ENCODE measurements at regions not wholly inside any gene's neighbourhood (a gene's known extent, or its start where the extent isn't known, plus 50 kb on each side); places are given as distances from the start of the nearest gene placed in this dataset.
"Not testable (repeated sequence)": the region's sequence is repeated elsewhere in the genome, so short reads cannot be mapped to it uniquely, and the experiment has no call there.

DNA sequence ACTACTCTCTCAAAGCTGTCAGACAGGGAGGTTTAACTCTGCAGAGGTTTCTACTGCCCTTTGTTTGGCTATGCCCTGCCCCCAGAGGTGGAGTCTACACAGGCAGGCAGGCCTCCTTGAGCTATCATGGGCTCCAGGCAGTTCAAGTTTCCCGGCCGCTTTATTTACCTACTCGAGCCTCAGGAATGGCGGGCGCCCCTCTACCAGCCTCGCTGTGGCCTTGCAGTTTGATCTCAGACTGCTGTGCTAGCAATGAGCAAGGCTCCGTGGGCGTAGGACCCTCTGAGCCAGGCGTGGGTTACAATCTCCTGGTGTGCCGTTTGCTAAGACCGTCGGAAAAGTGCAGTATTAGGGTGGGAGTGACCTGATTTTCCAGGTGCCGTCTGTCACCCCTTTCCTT, 124.3 kb downstream of the PTCHD1 start:
- not testable (repeated sequence) for DNase-seq

DNA sequence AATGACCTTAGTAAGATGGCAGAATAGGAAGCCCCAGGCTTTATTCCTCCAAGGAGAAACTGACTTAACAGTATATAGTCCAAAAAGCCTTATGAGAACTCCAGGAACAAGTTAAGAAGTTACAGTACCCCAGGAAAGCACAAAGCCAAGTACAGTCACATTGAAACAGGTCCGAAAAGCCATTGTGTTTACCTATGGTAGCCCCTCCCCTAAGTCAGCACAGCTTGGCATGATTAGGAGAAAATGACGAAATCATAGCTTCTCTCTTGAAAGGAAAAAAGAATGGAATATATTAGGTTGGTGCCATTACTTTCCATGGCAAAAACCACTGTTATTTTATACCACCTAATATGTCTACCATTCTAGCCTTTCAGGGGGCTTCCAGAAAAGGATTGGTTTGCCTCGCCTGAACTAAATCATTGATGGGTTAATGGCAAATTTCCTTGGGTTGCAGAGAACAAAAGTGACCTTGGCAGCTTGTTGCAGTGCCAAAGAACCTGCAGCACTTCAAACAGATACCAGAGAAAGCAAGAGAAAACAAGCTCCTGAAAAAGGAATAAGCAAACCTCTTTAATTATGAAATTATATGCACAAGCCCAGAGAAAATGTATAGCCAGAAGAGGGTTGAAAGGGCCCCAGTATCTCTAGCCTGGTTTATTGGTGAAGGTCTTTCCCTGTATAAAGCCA, 130.6 kb downstream of the PTCHD1 start:
- no peak for DNase-seq

DNA sequence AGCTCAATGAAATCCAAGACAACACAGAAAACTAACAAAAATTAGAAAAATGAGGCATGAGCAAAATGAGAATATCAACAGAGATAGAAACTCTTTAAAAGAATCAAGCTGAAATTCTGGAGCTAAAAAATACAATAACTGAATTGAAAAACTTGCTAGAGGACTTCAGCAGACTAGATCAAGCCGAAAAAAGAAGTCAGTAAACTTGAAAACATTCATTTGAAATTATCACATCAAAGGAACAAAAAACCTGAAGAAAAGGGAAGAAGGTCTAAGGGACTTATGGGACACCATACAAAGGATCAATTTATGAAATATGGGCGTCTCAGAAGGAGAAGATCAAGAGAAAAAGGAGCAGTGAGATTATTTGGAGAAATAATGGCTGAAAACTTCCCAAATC, 131.3 kb downstream of the PTCHD1 start:
- no peak for DNase-seq

DNA sequence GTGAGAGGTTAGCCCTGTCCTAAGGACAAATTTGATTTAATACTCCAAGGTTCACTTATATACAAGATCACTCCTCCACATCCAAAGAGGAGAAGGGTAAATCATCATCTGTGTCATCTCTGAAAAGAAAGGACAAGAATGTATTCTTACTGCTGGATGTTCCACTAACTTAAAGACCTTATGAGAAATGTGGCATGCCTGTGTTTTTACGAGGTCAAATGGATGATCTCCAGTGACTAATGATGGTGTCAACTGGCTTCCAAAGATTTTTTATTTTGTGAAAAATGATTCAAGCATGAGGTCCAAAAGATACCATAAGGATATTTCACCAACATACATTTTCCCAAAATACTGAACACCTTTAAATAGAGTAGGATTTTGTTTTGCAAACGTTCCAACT, 143.4 kb downstream of the PTCHD1 start:
- no peak for DNase-seq

DNA sequence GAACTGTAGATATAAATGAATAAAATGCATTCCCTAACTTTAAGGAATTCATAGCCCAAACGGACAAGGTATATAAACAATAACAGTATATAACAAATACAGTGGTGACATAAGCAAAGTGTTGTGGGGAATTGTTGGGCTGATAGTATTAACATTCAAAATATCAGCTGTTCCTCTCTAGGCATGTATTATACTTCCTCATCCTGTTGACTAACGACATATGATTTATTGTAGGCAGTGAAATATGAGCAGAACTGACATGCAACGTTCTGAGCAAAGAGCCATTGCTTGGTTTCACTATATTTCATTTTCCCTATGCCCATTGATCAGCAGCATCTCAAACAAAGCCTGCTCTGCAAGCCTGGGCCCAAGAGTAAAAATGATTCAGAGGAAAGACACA, 143.9 kb downstream of the PTCHD1 start:
- no peak for DNase-seq

DNA sequence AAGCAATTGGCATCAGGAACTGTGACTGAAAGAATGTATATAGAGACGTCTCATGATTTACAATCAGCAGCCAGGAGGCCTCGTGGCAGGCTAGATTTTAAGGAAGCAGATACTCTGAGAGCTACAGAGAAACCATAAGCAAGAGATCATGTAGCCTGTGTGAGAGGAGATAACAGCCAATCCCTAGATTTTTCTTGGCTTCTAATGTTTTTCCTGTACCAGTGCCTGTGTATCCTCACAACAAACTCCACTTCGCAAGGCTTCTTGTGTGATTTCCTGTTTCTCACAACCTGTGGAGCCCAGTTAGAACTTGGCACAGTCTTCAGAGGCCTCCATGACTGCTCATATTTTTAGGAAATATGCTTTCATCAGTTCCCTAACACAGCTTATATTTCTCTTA, 147.9 kb downstream of the PTCHD1 start:
- no peak for DNase-seq

DNA sequence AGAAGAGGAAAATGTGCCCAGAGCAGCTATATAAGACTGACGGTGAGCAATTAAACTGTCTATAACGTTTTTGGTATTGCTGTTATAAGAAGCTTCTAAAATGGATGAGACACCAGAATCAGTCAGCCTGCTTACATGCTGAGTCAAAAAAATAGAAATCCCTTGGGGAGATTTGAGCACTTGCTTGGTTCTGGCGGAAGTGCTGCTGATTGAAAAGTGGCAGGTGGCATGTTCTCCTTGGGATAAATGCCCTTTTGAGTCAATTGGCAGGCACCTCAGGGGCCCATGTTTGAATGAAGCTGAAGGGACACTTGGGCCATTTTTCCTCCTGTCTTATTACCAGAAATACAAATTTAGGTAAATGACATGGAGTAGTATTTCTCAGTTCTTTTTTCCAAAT, 148.7 kb downstream of the PTCHD1 start:
- no peak for DNase-seq

DNA sequence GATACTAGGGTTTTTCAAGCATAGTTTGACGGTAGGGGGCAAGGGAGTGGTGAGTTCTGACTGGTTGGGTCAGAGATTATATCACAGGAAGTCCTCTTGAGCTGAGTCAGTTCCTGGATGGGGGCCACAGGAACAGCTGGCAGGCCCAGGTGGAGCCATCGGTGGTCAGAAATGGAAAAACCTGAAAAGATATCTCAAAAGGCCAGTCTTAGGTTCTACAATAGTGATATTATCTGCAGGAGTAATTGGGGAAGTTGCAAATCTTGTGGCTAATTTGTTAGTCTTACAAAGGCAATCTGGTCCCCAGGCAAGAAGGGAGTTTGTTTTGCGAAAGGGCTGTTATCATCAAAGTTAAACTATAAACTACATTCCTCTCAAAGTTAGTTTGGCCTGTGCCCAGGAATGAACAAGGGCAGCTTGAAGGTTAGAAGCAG, 159.3 kb downstream of the PTCHD1 start:
- no peak for DNase-seq

DNA sequence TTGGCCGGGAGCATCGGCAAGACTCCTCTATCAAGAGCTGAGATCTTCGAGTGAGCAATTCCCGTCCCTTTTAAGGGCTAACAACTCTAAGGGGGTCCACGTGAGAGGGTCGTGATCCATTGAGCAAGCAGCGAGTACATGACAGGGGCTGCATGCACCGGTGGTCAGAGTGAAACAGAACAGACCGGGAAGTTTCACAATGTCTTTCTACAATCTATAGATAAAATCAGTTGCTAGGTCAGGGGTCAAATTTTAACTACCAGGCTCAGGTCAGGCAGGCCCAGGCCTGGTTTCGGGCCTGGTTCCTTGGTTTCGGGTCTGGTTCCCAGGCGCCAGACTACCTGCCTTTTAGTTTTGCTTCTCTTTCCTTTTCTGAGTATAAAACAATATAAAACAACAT, 160.1 kb downstream of the PTCHD1 start:
- no peak for DNase-seq

DNA sequence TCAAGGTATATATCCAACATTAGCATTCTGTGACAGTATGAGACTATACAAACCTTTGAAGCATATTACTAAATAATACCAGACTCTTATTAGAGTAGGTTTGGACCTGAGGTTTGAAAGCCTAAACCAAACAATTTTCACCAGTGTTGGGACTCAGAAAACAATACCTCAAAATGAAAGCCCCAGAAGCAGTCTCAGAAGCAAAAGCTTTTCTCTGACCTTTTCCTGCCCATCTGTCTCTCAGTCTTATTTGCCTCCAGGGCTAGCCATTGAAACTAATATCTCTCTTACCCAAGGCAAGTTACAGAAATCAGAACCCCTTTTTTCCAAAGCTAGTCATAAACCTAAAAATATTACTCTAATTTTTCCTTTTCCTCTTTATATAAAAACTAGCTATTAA, 163.3 kb downstream of the PTCHD1 start:
- no peak for DNase-seq

DNA sequence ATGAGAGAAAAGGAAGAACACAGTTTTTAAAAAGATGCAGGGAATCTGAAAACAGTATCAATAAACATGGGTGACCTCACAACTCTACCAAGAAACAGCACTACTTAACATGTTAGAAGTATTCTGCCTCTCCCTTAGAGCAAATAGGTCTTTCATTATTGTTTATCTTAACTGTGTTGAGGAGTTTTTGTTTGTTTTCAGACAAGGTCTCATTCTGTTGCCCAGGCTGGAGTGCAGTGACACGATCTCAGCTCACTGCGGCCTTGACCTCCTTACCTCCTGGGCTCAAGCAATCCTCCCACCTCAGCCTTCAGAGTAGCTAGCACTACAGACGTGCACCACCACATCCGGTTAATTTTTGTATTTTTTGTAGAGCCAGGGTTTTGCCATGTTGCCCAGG, 165.3 kb upstream of the PRDX4 start:
- no peak for DNase-seq

DNA sequence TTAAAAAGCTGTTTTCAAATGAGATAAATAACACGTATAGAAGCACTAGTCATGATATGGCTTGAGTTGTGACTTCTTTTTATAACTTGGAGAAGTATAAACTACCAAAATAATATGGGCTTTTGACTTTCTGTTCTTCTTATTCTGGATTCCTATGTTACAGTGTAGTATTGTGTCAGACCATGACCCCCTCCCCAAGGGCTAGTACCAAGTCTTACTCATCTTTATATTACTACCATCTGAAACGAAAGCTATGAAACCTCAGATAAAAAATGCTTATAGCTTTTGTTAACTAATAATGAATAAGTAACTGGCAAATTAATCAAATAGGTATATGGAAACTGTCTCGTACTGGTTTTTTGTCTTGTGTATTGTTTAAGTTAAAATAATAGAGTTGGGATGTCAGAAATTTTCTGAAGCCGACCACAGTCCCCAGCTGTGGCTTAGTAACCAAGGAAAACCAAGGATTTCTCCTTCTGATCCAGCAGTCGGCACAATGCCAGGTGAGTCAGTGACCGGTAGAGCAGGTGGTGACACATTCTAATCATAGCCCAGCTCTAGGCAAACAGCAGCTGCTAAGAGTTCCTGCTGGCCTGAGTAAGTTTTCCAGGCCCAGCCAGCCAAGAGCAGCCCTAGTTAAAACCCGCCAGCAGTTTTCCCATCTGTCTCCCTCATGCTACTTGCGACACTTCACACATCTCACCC, 163.3 kb upstream of the PRDX4 start:
- DNase-seq = peak; percentile 47

DNA sequence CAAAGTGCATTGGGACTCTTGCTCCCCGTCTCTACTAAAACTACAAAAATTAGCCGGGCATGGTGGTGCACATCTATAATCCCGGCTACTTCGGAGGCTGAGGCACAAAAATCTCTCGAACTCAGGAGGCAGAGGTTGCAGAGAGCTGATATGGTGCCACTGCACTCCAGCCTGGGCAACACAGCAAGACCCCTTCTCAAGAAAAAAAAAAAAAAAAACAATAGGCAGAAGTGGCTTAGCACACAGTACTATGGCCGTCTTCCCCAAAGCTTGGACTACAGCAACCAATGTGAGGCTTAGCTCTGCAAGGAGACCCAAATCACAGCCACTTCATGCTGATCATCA, 162.8 kb upstream of the PRDX4 start:
- no peak for DNase-seq

DNA sequence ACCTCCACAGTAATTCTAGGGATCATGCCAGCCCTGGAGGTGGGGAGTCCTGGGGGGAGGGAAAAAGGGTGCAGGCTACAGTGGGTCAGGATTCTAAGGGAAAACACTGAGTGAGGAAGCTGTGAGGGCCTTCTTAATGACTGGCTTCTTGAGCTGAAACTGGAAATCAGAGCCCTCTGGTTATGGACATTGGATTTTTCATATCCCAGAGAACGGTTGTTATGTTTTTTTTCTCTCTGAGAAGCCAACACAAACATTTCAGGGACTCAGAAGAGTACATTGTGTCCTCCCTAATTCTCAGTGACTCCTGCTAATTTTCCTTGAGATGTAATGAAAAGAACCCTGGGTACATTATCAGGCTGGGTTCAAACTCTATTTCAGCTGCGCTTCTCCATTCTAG, 162.4 kb upstream of the PRDX4 start:
- DNase-seq = no peak

DNA sequence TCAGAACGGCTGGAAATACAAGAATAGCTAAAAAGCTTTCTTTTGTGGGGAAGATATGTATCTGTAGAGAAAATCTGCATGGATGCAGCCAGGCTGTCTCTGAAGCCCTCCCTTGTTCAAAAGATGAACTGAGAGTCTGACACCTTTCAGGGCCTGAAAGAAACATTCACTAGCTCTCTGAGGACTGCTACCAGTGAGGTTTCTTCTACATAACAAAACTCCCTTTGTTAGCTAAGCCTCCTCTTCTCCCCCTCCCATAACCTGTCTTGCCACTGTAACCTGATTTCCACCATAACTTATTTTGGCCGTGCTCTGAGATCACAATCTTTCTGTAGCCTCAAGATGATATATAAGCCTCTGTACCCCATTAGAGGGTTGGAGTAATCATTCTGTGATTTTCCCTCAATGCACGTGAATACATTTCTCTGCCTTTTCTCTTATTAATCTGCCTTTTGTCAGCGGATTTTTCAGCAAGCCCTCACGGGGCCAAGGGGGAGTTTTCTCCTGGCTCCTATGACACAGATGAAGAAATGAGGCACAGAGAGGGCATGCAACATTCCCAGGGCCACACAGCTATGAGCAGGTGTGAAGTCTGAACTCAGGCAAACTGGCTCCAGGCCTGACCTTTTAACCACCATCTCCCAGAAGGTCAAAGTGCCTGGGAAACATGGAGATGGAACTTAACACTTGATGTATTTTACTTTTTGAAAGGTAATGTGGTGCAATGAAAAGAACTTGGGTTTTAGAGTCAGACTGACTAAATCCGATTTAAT, 161.6 kb upstream of the PRDX4 start:
- DNase-seq = no peak

DNA sequence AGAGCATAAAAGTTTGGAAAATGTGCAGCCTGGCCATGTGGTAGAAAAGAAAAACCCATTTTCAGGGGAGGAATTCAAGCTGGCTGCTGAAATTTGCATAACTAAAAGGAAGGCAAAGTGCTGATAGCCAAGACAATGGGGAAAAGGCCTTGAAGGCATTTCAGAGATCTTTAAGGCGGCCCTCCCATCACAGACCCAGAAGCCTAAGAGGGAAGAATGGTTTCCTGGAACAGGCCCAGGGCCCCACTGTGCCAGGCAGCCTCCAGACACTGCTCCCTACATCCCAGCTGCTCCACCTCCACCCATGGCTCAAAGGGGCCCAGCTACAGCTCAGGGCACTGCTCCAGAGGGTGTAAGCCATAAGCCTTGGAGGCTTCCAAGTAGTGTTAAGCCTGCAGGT, 158.0 kb upstream of the PRDX4 start:
- DNase-seq = no peak

DNA sequence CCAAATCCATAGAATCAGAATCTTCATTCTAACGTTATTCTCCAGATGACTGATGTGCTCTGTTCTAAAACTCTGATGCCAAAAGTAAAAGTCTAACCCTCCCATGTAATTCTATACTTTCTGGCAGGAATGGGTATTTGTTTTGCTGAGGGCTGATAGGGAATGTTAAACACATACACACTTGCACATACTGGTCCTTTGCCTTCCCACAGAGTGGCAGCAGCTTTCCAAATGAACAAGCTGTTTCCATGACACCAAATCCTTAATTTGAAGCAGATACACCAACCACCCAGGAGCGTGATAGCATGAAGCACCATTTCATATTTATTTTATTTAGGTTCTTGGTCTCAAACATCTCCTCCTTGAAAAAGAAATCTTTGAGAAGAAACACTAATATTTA, 155.5 kb upstream of the PRDX4 start:
- DNase-seq = no peak

DNA sequence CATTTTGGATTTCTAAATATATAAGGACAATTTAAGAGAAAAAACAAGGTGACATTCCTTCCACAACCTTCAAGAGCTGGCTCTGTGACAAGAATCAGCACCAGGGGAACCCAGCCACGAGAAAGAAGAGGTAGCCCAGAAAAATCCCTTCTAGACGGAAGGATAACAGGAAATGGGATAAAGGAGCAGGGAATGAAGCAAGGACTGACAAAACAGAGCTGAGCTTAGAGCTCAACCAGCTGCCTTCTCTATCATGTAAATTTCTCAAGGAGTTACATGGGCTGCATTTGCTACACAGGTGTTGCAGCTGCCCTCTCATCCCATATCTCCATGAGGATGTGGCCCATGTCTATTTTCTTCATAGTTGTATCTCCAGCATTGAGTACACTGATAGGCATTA, 154.2 kb upstream of the PRDX4 start:
- DNase-seq = no peak

DNA sequence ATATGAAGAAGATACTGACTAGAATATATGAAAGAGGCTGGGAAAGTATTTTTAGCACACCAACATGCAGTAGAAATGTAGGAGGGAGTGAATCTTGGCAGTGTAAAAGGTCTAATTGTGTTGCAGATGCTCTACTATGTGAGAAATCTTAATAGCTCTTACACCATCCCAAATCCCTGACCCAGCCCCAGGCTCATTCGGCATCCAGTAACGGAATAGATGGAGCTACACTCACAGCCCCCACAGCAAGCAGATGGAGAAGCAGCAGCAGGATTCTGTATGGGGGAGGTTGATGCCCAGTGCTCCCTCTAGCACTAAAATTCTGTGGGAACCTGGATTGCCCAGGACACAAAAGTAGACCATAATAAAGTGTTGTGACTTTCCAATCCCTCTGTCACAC, 153.2 kb upstream of the PRDX4 start:
- no peak for DNase-seq

DNA sequence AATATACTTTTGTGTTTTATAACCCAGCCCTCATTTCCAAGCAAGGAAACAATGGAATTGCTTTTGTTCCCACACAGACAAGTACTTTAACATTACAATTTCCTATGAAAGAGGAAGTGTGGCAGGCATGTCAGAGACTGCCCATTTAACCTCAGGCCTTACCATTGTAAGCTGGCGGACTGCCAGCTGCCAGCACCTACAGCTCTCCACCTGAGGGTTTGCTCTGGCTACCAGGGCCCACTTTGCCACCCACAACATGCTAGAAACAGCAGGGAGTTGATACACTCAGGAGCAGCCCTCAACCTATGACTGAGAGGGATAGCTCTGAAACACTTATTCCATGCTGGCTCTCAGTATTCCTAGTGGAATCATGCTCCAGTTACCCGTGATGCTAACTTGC, 152.3 kb upstream of the PRDX4 start:
- DNase-seq = no peak

DNA sequence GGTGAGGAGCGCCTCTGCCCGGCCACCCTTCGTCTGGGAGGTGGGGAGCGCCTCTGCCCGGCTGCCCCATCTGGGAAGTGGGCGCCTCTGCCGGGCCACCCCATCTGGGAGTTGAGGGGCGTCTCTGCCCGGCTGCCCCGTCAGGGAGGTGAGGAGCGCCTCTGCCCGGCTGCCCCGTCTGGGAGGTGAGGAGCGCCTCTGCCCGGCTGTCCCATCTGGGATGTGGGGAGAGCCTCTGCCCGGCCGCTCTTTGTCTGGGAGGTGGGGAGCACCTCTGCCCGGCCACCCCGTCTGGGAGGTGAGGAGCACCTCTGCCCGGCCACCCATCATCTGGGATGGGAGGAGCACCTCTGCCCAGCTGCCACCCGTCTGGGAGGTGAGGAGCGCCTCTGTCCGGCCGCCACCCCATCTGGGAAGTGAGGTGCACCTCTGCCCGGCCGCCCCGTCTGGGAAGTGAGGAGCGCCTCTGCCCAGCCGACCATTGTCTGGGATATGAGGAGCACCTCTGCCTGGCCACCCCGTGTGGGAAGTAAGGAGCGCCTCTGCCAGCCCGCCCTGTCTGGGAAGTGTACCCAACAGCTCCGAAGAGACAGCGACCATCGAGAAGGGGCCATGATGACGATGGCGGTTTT, 144.2 kb upstream of the PRDX4 start:
- not testable (repeated sequence) for DNase-seq

DNA sequence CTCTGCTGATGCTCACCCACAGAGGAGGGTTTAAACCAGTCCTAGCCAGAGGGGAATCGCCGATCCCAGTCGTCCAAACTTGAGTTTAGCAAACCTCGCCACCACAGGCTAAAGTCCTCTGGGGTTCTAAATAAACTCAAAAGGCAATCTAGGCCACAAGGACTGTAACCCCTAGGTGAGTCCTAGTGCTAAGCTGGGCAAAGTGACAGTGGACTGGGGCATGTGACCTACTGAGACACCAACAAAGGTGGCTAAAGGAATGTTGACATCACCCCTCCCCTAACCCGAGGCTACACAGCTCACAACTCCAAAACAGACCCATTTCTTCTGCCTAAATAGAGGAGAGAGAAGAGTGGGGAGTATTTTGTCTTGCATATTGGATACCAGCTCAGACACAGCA, 142.8 kb upstream of the PRDX4 start:
- no peak for DNase-seq

DNA sequence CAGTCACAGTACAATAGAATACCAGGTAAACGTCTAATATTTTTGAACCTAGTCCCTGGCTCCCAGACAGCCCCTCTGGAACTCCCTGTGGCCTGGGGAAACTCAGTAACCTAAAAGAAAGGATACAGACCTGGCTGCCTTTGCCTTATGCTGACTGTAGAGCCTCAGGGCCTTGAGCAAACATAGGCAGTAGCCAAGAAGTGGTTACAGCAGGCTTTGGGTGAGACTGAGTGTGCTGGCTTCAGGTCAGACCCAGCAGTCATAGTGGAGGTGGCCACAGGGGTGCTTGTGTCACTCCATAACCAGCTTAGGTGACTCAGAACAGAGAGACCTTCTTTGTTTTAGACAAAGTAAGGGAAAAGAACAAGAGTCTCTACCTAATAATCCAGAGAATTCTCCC, 141.8 kb upstream of the PRDX4 start:
- DNase-seq = no peak

DNA sequence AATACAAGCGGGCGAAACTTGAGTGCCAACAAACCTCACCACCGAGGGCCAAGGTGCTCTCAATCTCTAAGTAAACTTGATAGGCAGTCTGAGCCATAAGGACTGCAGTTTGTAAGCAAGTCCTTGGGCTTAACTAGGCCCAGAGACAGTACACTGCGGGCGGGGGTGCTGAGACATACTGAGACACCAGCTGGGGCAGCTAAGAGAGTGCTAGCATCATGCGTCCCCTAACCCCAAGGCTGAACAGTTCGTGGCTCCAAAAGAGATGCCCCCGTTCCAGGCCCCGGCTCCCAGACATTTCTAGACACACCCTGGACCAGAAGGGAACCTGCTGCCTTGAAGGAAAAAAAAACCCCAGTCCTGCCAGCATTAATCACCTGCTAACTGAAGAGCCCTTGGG, 126.8 kb upstream of the PRDX4 start:
- no peak for DNase-seq

Measured in hindlimb muscle (tissue), 1 donor.